NCI-H2107 (cell line): ENCODE measurements at regions not wholly inside any gene's neighbourhood (a gene's known extent, or its start where the extent isn't known, plus 50 kb on each side); places are given as distances from the start of the nearest gene placed in this dataset.

ENCODE experiments used
- DNase-seq: peaks from one replicate; lab custom pipeline; 2025; lab: John Stamatoyannopoulos, UW

- DNase-seq, result no peak
Observed at GRCh38 chr7:34275624-34276023, 370.3 kb downstream of the BMPER start.

GRCh38 chr7:34277016-34277802 lies 371.9 kb downstream of the BMPER start:
- DNase-seq, result no peak

GRCh38 chr7:34277803-34278199 lies 372.5 kb downstream of the BMPER start:
- no peak for DNase-seq

- no peak for DNase-seq
Observed at GRCh38 chr7:34281260-34281659, 375.9 kb downstream of the BMPER start.

GRCh38 chr7:34282271-34282670 lies 375.7 kb upstream of the NPSR1 start:
- DNase-seq, result no peak

GRCh38 chr7:34296663-34297062 lies 361.4 kb upstream of the NPSR1 start:
- no peak for DNase-seq

GRCh38 chr7:34298492-34299013 lies 359.5 kb upstream of the NPSR1 start:
- no peak for DNase-seq

- DNase-seq, result no peak
Observed at GRCh38 chr7:34299066-34299465, 359.0 kb upstream of the NPSR1 start.

GRCh38 chr7:34307540-34307939 lies 350.5 kb upstream of the NPSR1 start:
- no peak for DNase-seq

- no peak for DNase-seq
Observed at GRCh38 chr7:34308595-34308994, 349.4 kb upstream of the NPSR1 start.

- DNase-seq, result no peak
Observed at GRCh38 chr7:34309116-34309515, 348.9 kb upstream of the NPSR1 start.

GRCh38 chr7:34309584-34309983 lies 348.4 kb upstream of the NPSR1 start:
- DNase-seq, result no peak

GRCh38 chr7:34311591-34311990 lies 346.4 kb upstream of the NPSR1 start:
- DNase-seq, result no peak

- DNase-seq, result no peak
Observed at GRCh38 chr7:34312624-34313023, 345.4 kb upstream of the NPSR1 start.

GRCh38 chr7:34313289-34313688 lies 344.7 kb upstream of the NPSR1 start:
- DNase-seq, result no peak

GRCh38 chr7:34315032-34315431 lies 343.0 kb upstream of the NPSR1 start:
- no peak for DNase-seq

- DNase-seq, result no peak
Observed at GRCh38 chr7:34317039-34317438, 341.0 kb upstream of the NPSR1 start.

GRCh38 chr7:34320412-34320811 lies 337.6 kb upstream of the NPSR1 start:
- no peak for DNase-seq

- DNase-seq, result peak; percentile 47
Observed at GRCh38 chr7:34320926-34321661, 336.9 kb upstream of the NPSR1 start.

GRCh38 chr7:34322841-34323240 lies 335.2 kb upstream of the NPSR1 start:
- DNase-seq, result no peak

- DNase-seq, result no peak
Observed at GRCh38 chr7:34327681-34328080, 330.3 kb upstream of the NPSR1 start.

- DNase-seq, result no peak
Observed at GRCh38 chr7:34330308-34330707, 327.7 kb upstream of the NPSR1 start.

GRCh38 chr7:34331102-34331501 lies 326.9 kb upstream of the NPSR1 start:
- no peak for DNase-seq
